SU-DHL-6 (cell line): ENCODE measurements at regions not wholly inside any gene's neighbourhood (a gene's known extent, or its start where the extent isn't known, plus 50 kb on each side); places are given as distances from the start of the nearest gene placed in this dataset.

ENCODE experiments used
- H2AFZ ChIP-seq: fragments of 200-600 bp; sonication (generic); 2 replicates; pipeline ENCODE4 v1.6.1; 2014; ENCODE audit warnings: low read depth, mild to moderate bottlenecking, moderate library complexity, mixed read lengths, antibody characterized with exemption, low read length; ENCODE audit not compliant: severe bottlenecking
- H3F3A ChIP-seq: fragments of 200-600 bp; shearing (Covaris generic); 2 replicates; pipeline ENCODE4 v1.6.0; 2016; ENCODE audit warnings: antibody characterized with exemption, mild to moderate bottlenecking; ENCODE audit not compliant: insufficient read depth
- H3K27ac ChIP-seq: fragments of 200-600 bp; sonication (generic); 2 replicates; pipeline ENCODE4 v1.5.1; 2016; ENCODE audit warnings: low read depth, mild to moderate bottlenecking, low read length, moderate library complexity, mixed read lengths
- H3K27me3 ChIP-seq: fragments of 200-600 bp; sonication (generic), shearing (Covaris generic); 2 replicates; pipeline ENCODE4 v1.6.0; 2014; ENCODE audit warnings: mild to moderate bottlenecking, low read length
- H3K36me3 ChIP-seq: fragments of 200-600 bp; sonication (generic); 2 replicates; pipeline ENCODE4 v1.6.1; 2014; ENCODE audit warnings: mild to moderate bottlenecking, low read length, mixed read lengths
- H3K4me2 ChIP-seq: fragments of 300-600, 200-600 bp; shearing (Covaris generic), sonication (generic); 2 replicates; pipeline ENCODE4 v1.6.0; 2014; ENCODE audit warnings: low read length, low read depth, mild to moderate bottlenecking; ENCODE audit not compliant: poor library complexity, severe bottlenecking
- H3K4me3 ChIP-seq: fragments of 200-600 bp; sonication (generic); 2 replicates; pipeline ENCODE4 v1.5.1; 2014; ENCODE audit warnings: antibody characterized with exemption, low read length, mild to moderate bottlenecking, mixed read lengths; ENCODE audit not compliant: insufficient read depth, poor library complexity, severe bottlenecking
- H3K79me2 ChIP-seq: fragments of 200-600 bp; sonication (generic); 2 replicates; pipeline ENCODE4 v1.6.1; 2014; ENCODE audit warnings: mild to moderate bottlenecking, low read length, moderate library complexity; ENCODE audit not compliant: insufficient read depth
- H3K9ac ChIP-seq: fragments of 200-600 bp; sonication (generic); 2 replicates; pipeline ENCODE4 v1.7.0; 2014; ENCODE audit warnings: mild to moderate bottlenecking, low read length
- H3K9me2 ChIP-seq: fragments of 200-600 bp; sonication (generic); replicated peaks from 2 replicates; pipeline ENCODE4 v1.6.1; 2014; ENCODE audit warnings: low read length; ENCODE audit not compliant: insufficient read depth
- H3K9me3 ChIP-seq: fragments of 200-600 bp; sonication (generic); 2 replicates; pipeline ENCODE4 v1.6.1; 2014; ENCODE audit warnings: low read length, mixed read lengths; ENCODE audit not compliant: insufficient read depth
- H4K20me1 ChIP-seq: fragments of 200-600 bp; sonication (generic); 2 replicates; pipeline ENCODE4 v1.6.1; 2014; ENCODE audit warnings: low read depth, mild to moderate bottlenecking, antibody characterized with exemption, low read length, moderate library complexity, mixed read lengths
- EZH2phosphoT487 ChIP-seq: fragments of 200-600 bp; sonication (generic), shearing (Covaris generic); conservative IDR thresholded peaks from 2 replicates; pipeline ENCODE4 v1.6.1; 2018; ENCODE audit warnings: mild to moderate bottlenecking, antibody characterized with exemption, low read length, moderate library complexity, mixed read lengths
- TF ChIP-seq, protein P1 (sequence below): fragments of 200-600 bp; sonication (generic); IDR thresholded peaks from one replicate; pipeline ENCODE4 v1.5.1; 2017; ENCODE audit warnings: antibody characterized with exemption, mild to moderate bottlenecking, low read length, moderate library complexity; ENCODE audit not compliant: insufficient read depth, poor library complexity, severe bottlenecking

DNA sequence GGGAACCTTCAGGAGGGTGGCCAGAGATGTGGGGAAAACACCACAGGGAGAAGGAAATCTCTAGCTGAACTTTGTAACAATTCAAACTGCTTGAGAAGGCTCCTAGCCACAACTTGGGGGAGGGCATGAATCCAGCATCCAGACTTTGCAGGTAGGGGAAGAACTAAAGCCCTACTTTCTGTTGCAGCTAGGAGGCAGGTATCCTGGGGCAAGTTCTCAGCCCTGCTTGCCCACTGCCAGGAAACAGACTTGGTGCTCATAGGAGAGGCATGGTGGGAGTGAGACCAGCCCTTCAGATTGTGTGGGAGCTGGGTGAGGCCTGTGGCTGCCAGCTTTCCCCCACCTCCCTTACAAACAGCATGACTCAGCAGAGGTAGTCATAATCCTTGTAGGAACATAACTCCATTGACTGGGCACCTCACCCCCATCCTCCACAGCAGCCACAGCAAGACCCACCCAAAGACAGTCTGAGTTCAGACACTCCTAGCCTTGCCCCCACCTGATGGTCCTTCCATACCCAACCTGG, 209.5 kb upstream of the CPEB2 start:
- no peak overlapping the region for H2AFZ ChIP-seq

DNA sequence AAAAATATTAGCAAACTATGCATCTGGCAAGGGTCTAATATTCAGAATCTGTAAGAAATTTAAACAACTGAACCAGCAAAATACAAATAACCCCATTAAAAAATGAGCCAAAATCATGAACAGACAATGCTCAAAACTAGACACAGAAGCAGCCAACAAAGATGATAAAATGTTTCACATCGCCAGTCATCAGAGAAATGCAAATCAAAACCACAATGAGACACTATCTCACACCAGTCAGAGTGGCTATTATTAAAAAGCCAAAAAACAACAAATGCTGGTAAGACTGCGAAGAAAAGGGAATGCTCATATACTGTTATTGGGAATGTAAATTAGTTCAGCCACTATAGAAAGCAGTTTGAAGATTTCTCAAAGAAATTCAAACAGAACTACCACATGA, 201.3 kb upstream of the CPEB2 start:
- H3K27ac ChIP-seq, result no peak overlapping the region
- no peak overlapping the region for H3K9ac ChIP-seq
- no peaks in the 10 kb centered on the region for H4K20me1 ChIP-seq
- H3F3A ChIP-seq, result no peaks in the 10 kb centered on the region
- no peaks in the 10 kb centered on the region for H3K9me3 ChIP-seq
- H3K27me3 ChIP-seq, result no peaks in the 10 kb centered on the region
- H3K9me2 ChIP-seq, result no peaks in the 10 kb centered on the region
- no peaks in the 10 kb centered on the region for H3K79me2 ChIP-seq
- H3K4me2 ChIP-seq, result no peak overlapping the region
- H2AFZ ChIP-seq, result no peak overlapping the region
- no peak for TF ChIP-seq EZH2phosphoT487
- TF ChIP-seq, protein P1, sequence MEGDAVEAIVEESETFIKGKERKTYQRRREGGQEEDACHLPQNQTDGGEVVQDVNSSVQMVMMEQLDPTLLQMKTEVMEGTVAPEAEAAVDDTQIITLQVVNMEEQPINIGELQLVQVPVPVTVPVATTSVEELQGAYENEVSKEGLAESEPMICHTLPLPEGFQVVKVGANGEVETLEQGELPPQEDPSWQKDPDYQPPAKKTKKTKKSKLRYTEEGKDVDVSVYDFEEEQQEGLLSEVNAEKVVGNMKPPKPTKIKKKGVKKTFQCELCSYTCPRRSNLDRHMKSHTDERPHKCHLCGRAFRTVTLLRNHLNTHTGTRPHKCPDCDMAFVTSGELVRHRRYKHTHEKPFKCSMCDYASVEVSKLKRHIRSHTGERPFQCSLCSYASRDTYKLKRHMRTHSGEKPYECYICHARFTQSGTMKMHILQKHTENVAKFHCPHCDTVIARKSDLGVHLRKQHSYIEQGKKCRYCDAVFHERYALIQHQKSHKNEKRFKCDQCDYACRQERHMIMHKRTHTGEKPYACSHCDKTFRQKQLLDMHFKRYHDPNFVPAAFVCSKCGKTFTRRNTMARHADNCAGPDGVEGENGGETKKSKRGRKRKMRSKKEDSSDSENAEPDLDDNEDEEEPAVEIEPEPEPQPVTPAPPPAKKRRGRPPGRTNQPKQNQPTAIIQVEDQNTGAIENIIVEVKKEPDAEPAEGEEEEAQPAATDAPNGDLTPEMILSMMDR, result no peak
- H3K36me3 ChIP-seq, result no peaks in the 10 kb centered on the region
- H3K4me3 ChIP-seq, result no peak overlapping the region

More for the DNA sequence above, 209.5 kb upstream of the CPEB2 start:
- Histone ChIP-seq H3K36me3 (no peaks in the 10 kb centered on the region), H3K4me2 (no peak overlapping the region), H4K20me1 (no peaks in the 10 kb centered on the region), H3K27ac (no peak overlapping the region), H3F3A (no peaks in the 10 kb centered on the region), H3K9me3 (no peaks in the 10 kb centered on the region), H3K9me2 (no peaks in the 10 kb centered on the region), H3K4me3 (no peak overlapping the region), H3K27me3 (no peaks in the 10 kb centered on the region), H3K79me2 (no peaks in the 10 kb centered on the region), H3K9ac (no peak overlapping the region)
- TF ChIP-seq, protein P1, result no peak
- no peak for TF ChIP-seq EZH2phosphoT487

DNA sequence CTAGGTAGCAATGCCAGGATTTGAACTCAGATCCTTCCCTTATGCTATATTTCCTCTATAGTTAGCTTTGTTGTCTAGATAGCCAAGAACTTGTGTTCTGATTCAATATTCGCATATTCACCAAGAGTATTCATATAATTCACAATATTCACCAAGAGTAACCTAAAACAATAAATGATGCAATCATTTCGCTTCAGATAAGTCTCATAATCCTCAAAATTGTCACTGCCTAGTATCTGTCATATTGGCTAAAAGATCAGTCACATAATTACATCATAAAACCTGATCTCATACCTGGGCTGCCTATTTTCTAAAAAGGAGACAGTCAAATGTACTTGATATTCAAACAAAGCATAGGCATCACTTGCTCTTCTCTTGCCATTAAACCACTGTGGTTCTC, 199.7 kb upstream of the CPEB2 start:
- no peak overlapping the region for H3K4me2 ChIP-seq
- TF ChIP-seq, protein P1, result no peak
- no peak for TF ChIP-seq EZH2phosphoT487

More for the DNA sequence above, 199.7 kb upstream of the CPEB2 start:
- H3K9me2 ChIP-seq, result no peaks in the 10 kb centered on the region
- no peak overlapping the region for H3K4me3 ChIP-seq
- no peaks in the 10 kb centered on the region for H3F3A ChIP-seq
- H4K20me1 ChIP-seq, result no peaks in the 10 kb centered on the region
- H3K9me3 ChIP-seq, result no peaks in the 10 kb centered on the region; the same call in 1 of the 2 replicates
- no peak overlapping the region for H3K9ac ChIP-seq
- H2AFZ ChIP-seq, result no peak overlapping the region
- H3K36me3 ChIP-seq, result no peaks in the 10 kb centered on the region
- H3K27ac ChIP-seq, result no peak overlapping the region
- no peaks in the 10 kb centered on the region for H3K27me3 ChIP-seq
- no peaks in the 10 kb centered on the region for H3K79me2 ChIP-seq
